Upper lobe of right lung (tissue), 1 donor: ENCODE measurements at regions not wholly inside any gene's neighbourhood (a gene's known extent, or its start where the extent isn't known, plus 50 kb on each side); places are given as distances from the start of the nearest gene placed in this dataset.
"Not testable (repeated sequence)": the region's sequence is repeated elsewhere in the genome, so short reads cannot be mapped to it uniquely, and the experiment has no call there.

Experiments used
- ATAC-seq: fragments of 200-7000 bp; cut with Tn5 transposase; one replicate; pipeline ENCODE4 v1.9.1; 2020; ENCODE audit warnings: mild to moderate bottlenecking, moderate library complexity
- DNase-seq: peaks from one replicate; pipeline ENCODE4 v3.0.0-alpha.2; 2020
- H3K27ac ChIP-seq: fragments of 200-600 bp; one replicate; pipeline ENCODE4 v1.8.0; 2022
- H3K27me3 ChIP-seq: fragments of 200-600 bp; one replicate; pipeline ENCODE4 v1.8.0; 2022; ENCODE audit warnings: mild to moderate bottlenecking
- H3K36me3 ChIP-seq: fragments of 200-600 bp; one replicate; pipeline ENCODE4 v1.8.0; 2022
- H3K4me1 ChIP-seq: fragments of 200-600 bp; one replicate; pipeline ENCODE4 v1.8.0; 2022
- H3K4me3 ChIP-seq: fragments of 200-600 bp; one replicate; pipeline ENCODE4 v1.8.0; 2022; ENCODE audit warnings: mild to moderate bottlenecking
- H3K9me3 ChIP-seq: fragments of 200-600 bp; one replicate; pipeline ENCODE4 v1.8.0; 2022
- intact Hi-C: fragments of 100-400 bp; cut with DNase I; formaldehyde crosslinking; loops from one replicate; pipeline ENCODE4 v1.11.0; 2022
- TF ChIP-seq, protein P1 (sequence below): fragments of 200-600 bp; IDR thresholded peaks from one replicate; pipeline ENCODE4 v1.8.0; 2022; ENCODE audit warnings: antibody characterized with exemption
- donor health status: DM: no; HTN: yes; CAD: no; lungs with severe emphysema.

DNA sequence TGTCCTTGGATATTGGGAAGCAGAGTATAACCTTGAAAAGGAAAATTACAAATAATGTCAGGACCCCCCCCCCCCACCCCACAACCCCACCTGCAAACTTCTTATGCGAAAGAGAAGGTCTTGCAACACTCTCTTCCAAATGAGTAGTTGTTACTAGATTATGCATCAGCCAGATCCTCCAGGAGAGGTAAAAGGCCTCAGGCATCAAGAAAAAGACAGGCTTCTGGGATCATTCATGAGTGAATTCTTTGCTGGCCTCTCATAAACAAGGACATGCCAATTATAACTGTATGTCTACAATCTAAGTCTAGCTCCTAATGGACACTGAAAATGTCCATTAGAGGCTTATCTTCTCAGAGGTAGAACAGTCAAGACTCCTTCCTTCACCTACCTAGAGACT, 1443.3 kb downstream of the RAPGEF2 start:
- H3K4me1 ChIP-seq = no peaks in the 10 kb centered on the region
- H3K27ac ChIP-seq = no peak overlapping the region
- H3K27me3 ChIP-seq = no peaks in the 10 kb centered on the region
- TF ChIP-seq, protein P1, sequence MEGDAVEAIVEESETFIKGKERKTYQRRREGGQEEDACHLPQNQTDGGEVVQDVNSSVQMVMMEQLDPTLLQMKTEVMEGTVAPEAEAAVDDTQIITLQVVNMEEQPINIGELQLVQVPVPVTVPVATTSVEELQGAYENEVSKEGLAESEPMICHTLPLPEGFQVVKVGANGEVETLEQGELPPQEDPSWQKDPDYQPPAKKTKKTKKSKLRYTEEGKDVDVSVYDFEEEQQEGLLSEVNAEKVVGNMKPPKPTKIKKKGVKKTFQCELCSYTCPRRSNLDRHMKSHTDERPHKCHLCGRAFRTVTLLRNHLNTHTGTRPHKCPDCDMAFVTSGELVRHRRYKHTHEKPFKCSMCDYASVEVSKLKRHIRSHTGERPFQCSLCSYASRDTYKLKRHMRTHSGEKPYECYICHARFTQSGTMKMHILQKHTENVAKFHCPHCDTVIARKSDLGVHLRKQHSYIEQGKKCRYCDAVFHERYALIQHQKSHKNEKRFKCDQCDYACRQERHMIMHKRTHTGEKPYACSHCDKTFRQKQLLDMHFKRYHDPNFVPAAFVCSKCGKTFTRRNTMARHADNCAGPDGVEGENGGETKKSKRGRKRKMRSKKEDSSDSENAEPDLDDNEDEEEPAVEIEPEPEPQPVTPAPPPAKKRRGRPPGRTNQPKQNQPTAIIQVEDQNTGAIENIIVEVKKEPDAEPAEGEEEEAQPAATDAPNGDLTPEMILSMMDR = no peak
- no peaks in the 10 kb centered on the region for H3K36me3 ChIP-seq
- no peak for DNase-seq
- H3K9me3 ChIP-seq = no peaks in the 10 kb centered on the region
- no peak overlapping the region for H3K4me3 ChIP-seq
- ATAC-seq = no peak
- intact Hi-C loops = no loop called here

DNA sequence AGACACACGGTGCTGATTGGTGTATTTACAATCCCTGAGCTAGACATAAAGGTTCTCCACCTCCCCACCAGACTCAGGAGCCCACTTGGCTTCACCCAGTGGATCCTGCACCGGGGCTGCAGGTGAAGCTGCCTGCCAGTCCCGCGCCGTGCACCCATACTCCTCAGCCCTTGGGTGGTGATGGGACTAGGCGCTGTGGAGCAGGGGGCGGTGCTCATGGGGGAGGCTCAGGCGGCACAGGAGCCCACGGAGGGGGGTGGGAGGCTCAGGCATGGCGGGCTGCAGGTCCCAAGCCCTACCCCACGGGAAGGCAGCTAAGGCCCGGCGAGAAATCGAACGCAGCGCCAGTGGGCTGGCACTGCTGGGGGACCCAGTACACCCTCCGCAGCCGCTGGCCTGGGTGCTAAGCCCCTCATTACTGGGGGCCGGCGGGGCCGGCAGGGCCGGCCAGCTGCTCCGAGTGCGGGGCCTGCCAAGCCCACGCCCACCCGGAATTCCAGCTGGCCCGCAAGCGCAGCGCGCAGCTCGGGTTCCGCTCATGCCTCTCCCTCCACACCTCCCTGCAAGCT, 1447.2 kb downstream of the RAPGEF2 start:
- H3K27me3 ChIP-seq, DNase-seq, H3K4me3 ChIP-seq, H3K9me3 ChIP-seq, H3K27ac ChIP-seq, H3K36me3 ChIP-seq, ATAC-seq, H3K4me1 ChIP-seq, intact Hi-C loops: not testable (repeated sequence)

DNA sequence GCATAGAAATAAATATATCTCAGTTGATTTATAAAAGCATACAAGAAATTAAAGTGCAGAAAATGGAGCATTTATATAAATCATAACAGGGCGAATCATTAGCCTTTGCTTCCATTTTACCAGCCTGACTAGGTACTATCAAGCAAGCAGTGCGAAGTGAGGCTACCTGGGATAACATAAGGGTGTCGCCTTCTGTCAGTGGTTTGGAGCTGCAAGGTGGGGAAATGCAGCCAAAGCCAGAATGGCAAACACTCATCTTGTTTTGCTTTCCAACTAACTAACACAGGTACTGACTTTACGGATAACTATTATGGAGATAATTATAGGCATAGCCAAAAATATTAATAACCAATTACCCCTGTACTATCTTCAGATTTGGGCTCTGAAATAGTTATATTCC, 1459.8 kb downstream of the RAPGEF2 start:
- no peak for DNase-seq
- H3K27ac ChIP-seq = no peak overlapping the region
- no peaks in the 10 kb centered on the region for H3K27me3 ChIP-seq
- intact Hi-C loops = no loop called here
- no peak for ATAC-seq
- H3K36me3 ChIP-seq = no peaks in the 10 kb centered on the region
- no peaks in the 10 kb centered on the region for H3K9me3 ChIP-seq
- TF ChIP-seq, protein P1 = no peak
- no peaks in the 10 kb centered on the region for H3K4me1 ChIP-seq
- H3K4me3 ChIP-seq = no peak overlapping the region

DNA sequence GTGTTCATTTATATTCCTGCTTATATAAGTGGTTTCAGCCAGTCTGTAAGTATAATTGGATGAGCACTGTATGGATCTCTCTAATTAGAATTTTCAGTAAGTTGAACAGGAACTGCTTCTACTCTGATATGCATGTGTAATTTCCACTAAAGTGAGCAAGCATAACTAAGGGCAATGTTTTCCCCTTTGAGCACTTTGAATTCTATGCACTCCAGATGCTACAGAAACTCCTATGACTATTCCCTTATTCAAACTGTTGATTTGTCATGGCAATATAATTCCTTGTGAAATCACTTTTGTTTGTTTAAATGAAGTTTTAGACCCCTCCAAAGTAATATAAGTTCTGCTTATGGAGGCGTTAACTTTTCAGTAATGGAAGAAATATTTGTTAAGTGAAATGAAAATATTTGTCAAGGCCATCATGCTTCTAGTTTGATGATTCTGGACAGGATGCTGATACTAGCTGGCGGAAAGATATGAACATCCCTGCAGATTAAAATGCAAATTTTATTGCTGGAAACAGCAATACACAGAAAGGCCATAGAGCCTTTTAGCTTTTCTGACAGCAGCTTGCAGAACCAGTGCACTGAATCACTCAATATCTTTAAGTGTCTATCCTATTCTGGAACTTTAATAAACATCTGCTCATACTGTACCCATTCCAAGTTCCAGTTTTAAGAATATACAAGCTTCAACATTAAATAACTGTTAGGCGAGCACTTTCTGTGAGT, 1460.8 kb downstream of the RAPGEF2 start:
- DNase-seq = no peak
- no peaks in the 10 kb centered on the region for H3K36me3 ChIP-seq
- intact Hi-C loops = no loop called here

DNA sequence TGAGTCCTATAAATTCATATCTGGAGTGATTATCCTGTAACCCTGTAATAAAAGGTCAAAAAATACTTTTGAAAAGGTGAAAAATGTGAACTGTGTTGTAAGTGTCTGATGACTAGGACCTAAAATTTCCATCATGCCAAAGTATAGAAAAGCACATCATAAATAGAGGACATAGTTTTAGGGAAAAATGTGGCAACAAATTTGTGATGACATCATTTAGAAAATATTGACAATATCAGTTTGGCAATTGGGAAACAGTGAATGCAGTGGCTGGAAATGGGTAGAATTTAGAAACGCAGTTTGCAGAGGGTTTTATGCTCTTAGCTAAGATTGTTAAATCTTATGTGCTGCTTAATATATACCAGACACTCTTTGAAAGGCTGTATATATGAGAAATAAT, 1464.8 kb downstream of the RAPGEF2 start:
- Histone ChIP-seq H3K36me3 (no peaks in the 10 kb centered on the region), H3K4me1 (no peaks in the 10 kb centered on the region), H3K27ac (no peak overlapping the region), H3K27me3 (no peaks in the 10 kb centered on the region), H3K4me3 (no peak overlapping the region), H3K9me3 (no peaks in the 10 kb centered on the region)
- TF ChIP-seq, protein P1 = no peak
- intact Hi-C loops = no loop called here
- DNase-seq (no peak), ATAC-seq (no peak)

More for the DNA sequence above, 1460.8 kb downstream of the RAPGEF2 start:
- Histone ChIP-seq H3K4me3 (no peak overlapping the region), H3K27me3 (no peaks in the 10 kb centered on the region), H3K9me3 (no peaks in the 10 kb centered on the region), H3K4me1 (no peaks in the 10 kb centered on the region), H3K27ac (no peak overlapping the region)
- TF ChIP-seq, protein P1 = no peak
- no peak for ATAC-seq

DNA sequence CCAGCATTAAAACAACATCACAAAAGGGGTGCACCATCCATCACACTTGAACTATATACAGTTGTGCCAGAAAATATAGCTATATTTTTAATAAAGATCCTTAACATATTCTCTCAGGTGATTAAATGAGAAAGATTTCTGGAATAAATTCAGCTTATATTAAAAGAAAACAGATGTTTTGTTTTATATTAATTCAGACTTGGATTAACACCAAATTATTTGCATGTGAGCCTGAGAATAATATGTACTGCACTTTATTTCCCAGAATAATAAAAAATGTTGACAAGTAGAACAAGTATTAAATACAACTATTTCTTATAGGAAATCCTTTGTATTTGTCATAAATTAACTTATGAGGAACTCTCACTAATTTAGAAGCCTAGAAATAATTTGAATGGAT, 1467.4 kb downstream of the RAPGEF2 start:
- no peak overlapping the region for H3K27ac ChIP-seq
- no peaks in the 10 kb centered on the region for H3K36me3 ChIP-seq
- H3K9me3 ChIP-seq = no peaks in the 10 kb centered on the region
- TF ChIP-seq, protein P1 = no peak
- DNase-seq = no peak
- no peaks in the 10 kb centered on the region for H3K27me3 ChIP-seq
- H3K4me1 ChIP-seq = no peaks in the 10 kb centered on the region
- H3K4me3 ChIP-seq = no peak overlapping the region
- intact Hi-C loops = no loop called here
- no peak for ATAC-seq

DNA sequence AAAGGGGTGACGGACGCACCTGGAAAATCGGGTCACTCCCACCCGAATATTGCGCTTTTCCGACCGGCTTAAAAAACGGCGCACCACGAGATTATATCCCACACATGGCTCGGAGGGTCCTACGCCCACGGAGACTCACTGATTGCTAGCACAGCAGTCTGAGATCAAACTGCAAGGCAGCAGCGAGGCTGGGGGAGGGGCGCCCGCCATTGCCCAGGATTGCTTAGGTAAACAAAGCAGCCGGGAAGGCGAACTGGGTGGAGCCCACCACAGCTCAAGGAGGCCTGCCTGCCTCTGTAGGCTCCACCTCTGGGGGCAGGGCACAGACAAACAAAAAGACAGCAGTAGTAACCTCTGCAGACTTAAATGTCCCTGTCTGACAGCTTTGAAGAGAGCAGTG, 1471.4 kb downstream of the RAPGEF2 start:
- H3K27me3 ChIP-seq, intact Hi-C loops, ATAC-seq, H3K4me1 ChIP-seq, H3K4me3 ChIP-seq, H3K27ac ChIP-seq, H3K36me3 ChIP-seq, H3K9me3 ChIP-seq, DNase-seq: not testable (repeated sequence)
